HL-60 (cell line): ENCODE measurements at regions not wholly inside any gene's neighbourhood (a gene's known extent, or its start where the extent isn't known, plus 50 kb on each side); places are given as distances from the start of the nearest gene placed in this dataset.

ENCODE experiments used
- DNase-seq, 2 experiments: peaks; one replicate each; pipeline ENCODE4 v3.0.0-alpha.2; 2010 to 2020; ENCODE audit warnings: low read depth in 1 of 2, low spot score in 1 of 2
- H3K27ac ChIP-seq: fragments of 250-450 bp; sonication (Bioruptor Pico); replicated peaks from 2 replicates; pipeline ENCODE4 v1.5.1; 2020; ENCODE audit warnings: mild to moderate bottlenecking, moderate library complexity
- H3K27me3 ChIP-seq: fragments of 250-450 bp; sonication (Bioruptor Pico); 2 replicates; pipeline ENCODE4 v1.5.1; 2021; ENCODE audit warnings: mild to moderate bottlenecking, moderate library complexity; ENCODE audit not compliant: insufficient read depth, poor library complexity, severe bottlenecking
- H3K4me3 ChIP-seq: replicated peaks from 2 replicates; pipeline ENCODE4 v1.5.1; 2011; ENCODE audit warnings: mild to moderate bottlenecking, control low read depth, low read length; ENCODE audit not compliant: insufficient read depth
- CTCF ChIP-seq: IDR thresholded peaks from one replicate; pipeline ENCODE4 v1.5.1; 2011; ENCODE audit warnings: low read length, control low read depth, inconsistent platforms; ENCODE audit not compliant: insufficient read depth
- GABPA ChIP-seq: IDR thresholded peaks from 2 replicates; pipeline ENCODE4 v1.6.1; 2012; ENCODE audit warnings: low read depth
- POLR2AphosphoS5 ChIP-seq: IDR thresholded peaks from 2 replicates; pipeline ENCODE4 v1.6.1; 2012; ENCODE audit warnings: low read depth
- SPI1 ChIP-seq: IDR thresholded peaks from 2 replicates; pipeline ENCODE4 v1.6.1; 2012; ENCODE audit warnings: low read depth, mild to moderate bottlenecking, borderline replicate concordance
- TF ChIP-seq, protein P1 (sequence below): IDR thresholded peaks from 2 replicates; pipeline ENCODE4 v1.6.1; 2012; ENCODE audit warnings: low read depth; ENCODE audit not compliant: insufficient replicate concordance

DNA sequence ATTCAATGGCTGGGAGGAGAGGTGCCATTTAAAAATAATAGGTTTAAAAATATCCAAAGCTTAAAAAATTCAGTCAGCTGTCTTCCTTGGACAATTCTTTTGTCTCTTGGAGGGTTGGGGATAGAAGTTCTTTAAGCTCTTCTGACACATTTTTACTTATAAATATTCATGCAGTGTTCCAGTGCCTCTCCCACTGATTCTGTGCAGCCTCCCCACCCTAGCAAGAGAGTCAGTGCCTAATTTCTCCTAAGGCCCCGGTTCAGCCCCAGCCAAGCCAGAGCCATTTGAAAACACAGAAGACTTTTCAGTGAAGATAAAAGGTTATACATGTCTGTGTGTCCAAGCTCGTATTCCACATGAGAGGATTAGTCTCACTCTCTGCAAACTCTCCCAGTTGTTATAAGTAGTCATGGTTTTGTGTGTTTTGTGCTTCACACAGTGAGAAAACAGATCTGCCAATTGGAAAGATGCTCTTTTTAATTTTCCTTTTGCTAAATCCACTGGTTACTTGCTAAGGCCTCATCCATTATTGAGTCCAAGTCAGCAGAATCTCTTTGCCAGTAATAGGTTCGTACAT, 141.3 kb downstream of the CD47 start:
- TF ChIP-seq GABPA (no peak), SPI1 (no peak), CTCF (no peak), POLR2AphosphoS5 (no peak)
- TF ChIP-seq, protein P1, sequence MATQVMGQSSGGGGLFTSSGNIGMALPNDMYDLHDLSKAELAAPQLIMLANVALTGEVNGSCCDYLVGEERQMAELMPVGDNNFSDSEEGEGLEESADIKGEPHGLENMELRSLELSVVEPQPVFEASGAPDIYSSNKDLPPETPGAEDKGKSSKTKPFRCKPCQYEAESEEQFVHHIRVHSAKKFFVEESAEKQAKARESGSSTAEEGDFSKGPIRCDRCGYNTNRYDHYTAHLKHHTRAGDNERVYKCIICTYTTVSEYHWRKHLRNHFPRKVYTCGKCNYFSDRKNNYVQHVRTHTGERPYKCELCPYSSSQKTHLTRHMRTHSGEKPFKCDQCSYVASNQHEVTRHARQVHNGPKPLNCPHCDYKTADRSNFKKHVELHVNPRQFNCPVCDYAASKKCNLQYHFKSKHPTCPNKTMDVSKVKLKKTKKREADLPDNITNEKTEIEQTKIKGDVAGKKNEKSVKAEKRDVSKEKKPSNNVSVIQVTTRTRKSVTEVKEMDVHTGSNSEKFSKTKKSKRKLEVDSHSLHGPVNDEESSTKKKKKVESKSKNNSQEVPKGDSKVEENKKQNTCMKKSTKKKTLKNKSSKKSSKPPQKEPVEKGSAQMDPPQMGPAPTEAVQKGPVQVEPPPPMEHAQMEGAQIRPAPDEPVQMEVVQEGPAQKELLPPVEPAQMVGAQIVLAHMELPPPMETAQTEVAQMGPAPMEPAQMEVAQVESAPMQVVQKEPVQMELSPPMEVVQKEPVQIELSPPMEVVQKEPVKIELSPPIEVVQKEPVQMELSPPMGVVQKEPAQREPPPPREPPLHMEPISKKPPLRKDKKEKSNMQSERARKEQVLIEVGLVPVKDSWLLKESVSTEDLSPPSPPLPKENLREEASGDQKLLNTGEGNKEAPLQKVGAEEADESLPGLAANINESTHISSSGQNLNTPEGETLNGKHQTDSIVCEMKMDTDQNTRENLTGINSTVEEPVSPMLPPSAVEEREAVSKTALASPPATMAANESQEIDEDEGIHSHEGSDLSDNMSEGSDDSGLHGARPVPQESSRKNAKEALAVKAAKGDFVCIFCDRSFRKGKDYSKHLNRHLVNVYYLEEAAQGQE: no peak
- Histone ChIP-seq H3K27ac (no peak overlapping the region), H3K4me3 (no peak overlapping the region), H3K27me3 (no peaks in the 10 kb centered on the region)
- DNase-seq: no peak

DNA sequence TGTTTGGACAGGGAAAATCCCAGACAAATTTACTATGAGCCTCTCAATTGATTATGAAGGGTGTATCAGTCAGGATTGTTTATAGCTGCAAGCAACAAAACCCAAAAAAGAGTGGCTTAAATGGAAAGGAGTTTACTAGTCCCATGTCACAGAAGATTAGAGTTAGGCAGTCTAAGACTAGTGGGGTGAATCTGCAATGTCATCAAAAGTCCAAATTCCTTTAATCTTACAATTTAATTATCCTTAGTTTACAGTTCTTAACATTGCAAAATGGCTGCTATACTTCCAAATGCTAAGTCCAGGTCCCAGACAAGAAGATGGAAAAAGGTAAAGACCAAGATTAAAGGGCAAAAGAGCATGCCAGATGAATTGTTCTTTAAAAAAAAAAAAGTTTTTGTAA, 143.6 kb downstream of the CD47 start:
- H3K4me3 ChIP-seq: no peak overlapping the region
- no peak overlapping the region for H3K27ac ChIP-seq
- H3K27me3 ChIP-seq: no peaks in the 10 kb centered on the region
- TF ChIP-seq GABPA (no peak), POLR2AphosphoS5 (no peak), SPI1 (no peak), CTCF (no peak)
- TF ChIP-seq, protein P1: no peak
- no peak for DNase-seq

- TF ChIP-seq SPI1: no peak
- no peak for TF ChIP-seq POLR2AphosphoS5
- TF ChIP-seq GABPA: no peak
- no peak for TF ChIP-seq CTCF
- TF ChIP-seq, protein P1: no peak
- Histone ChIP-seq H3K27ac (no peak overlapping the region), H3K4me3 (no peak overlapping the region), H3K27me3 (no peaks in the 10 kb centered on the region)
- DNase-seq: no peak
Measured at GRCh38 chr3:107946700-107947099, 144.1 kb downstream of the CD47 start.
